GM12878 (cell line): ENCODE measurements at regions not wholly inside any gene's neighbourhood (a gene's known extent, or its start where the extent isn't known, plus 50 kb on each side); places are given as distances from the start of the nearest gene placed in this dataset.

Experiments
- BHLHE40 ChIP-seq, 2 experiments: fragments of 450-650 bp in 1 of 2; IDR thresholded peaks; 2 replicates each; pipeline ENCODE4 v1.6.1; 2011 to 2017; ENCODE audit warnings: low read depth in 2 of 2, borderline replicate concordance in 1 of 2, improper control_type of control experiment in 1 of 2, low read length in 1 of 2, mild to moderate bottlenecking in 1 of 2
- EGR1 ChIP-seq, 2 experiments: IDR thresholded peaks; 1 replicate in 1 of 2; 2 replicates in 1 of 2; pipeline ENCODE4 v1.6.1; 2011 to 2012; ENCODE audit warnings: low read depth in 2 of 2, low read length in 2 of 2, borderline replicate concordance in 1 of 2, mild to moderate bottlenecking in 1 of 2, moderate library complexity in 1 of 2
- EP300 ChIP-seq, 2 experiments: fragments of 150-350 bp in 1 of 2; IDR thresholded peaks; 2 replicates each; pipeline ENCODE4 v1.6.1; 2011 to 2012; ENCODE audit warnings: low read depth in 2 of 2, low read length in 2 of 2, borderline replicate concordance in 1 of 2, improper control_type of control experiment in 1 of 2, inconsistent platforms in 1 of 2; ENCODE audit not compliant: control insufficient read depth in 1 of 2
- IRF4 ChIP-seq: IDR thresholded peaks from 2 replicates; pipeline ENCODE4 v1.6.1; 2011; ENCODE audit warnings: low read depth, low read length
- KDM1A ChIP-seq: fragments of 200-600 bp; sonication (generic); IDR thresholded peaks from 2 replicates; pipeline ENCODE4 v1.6.1; 2016; ENCODE audit warnings: borderline replicate concordance
- MTA2 ChIP-seq: fragments of 450-650 bp; IDR thresholded peaks from 2 replicates; pipeline ENCODE4 v1.6.1; 2016; ENCODE audit warnings: low read depth, mild to moderate bottlenecking, moderate library complexity
- MXI1 ChIP-seq: fragments of 150-350 bp; IDR thresholded peaks from 2 replicates; pipeline ENCODE4 v1.6.1; 2011; ENCODE audit warnings: low read depth, mild to moderate bottlenecking, inconsistent platforms, low read length, improper control_type of control experiment
- RAD21 ChIP-seq: IDR thresholded peaks from 2 replicates; pipeline ENCODE4 v1.6.1; 2011; ENCODE audit warnings: mild to moderate bottlenecking, low read depth, low read length, moderate library complexity; ENCODE audit not compliant: insufficient read depth
- SPI1 ChIP-seq: IDR thresholded peaks from 2 replicates; pipeline ENCODE4 v1.6.1; 2011; ENCODE audit warnings: low read depth, mild to moderate bottlenecking, low read length, moderate library complexity, borderline replicate concordance; ENCODE audit not compliant: insufficient read depth
- TCF7 ChIP-seq: IDR thresholded peaks from 2 replicates; pipeline ENCODE4 v1.6.1; 2014; ENCODE audit warnings: antibody characterized with exemption, borderline replicate concordance
- YBX1 ChIP-seq: fragments of 450-650 bp; IDR thresholded peaks from 2 replicates; pipeline ENCODE4 v1.6.1; 2016; ENCODE audit warnings: antibody characterized with exemption
- TF ChIP-seq, protein P1 (sequence below): IDR thresholded peaks from 2 replicates; pipeline ENCODE4 v1.6.1; 2011; ENCODE audit warnings: low read depth, mild to moderate bottlenecking, low read length, moderate library complexity, borderline replicate concordance; ENCODE audit errors: extremely low read depth
- TF ChIP-seq, protein P2 (sequence below): IDR thresholded peaks from 2 replicates; pipeline ENCODE4 v1.6.1; 2012; ENCODE audit warnings: improper control_type of control experiment, low read depth, low read length; ENCODE audit not compliant: insufficient replicate concordance
- TF ChIP-seq, protein P3 (sequence below): fragments of 450-650 bp; IDR thresholded peaks from 2 replicates; pipeline ENCODE4 v1.6.1; 2016; ENCODE audit warnings: mild to moderate bottlenecking, moderate library complexity, borderline replicate concordance

DNA sequence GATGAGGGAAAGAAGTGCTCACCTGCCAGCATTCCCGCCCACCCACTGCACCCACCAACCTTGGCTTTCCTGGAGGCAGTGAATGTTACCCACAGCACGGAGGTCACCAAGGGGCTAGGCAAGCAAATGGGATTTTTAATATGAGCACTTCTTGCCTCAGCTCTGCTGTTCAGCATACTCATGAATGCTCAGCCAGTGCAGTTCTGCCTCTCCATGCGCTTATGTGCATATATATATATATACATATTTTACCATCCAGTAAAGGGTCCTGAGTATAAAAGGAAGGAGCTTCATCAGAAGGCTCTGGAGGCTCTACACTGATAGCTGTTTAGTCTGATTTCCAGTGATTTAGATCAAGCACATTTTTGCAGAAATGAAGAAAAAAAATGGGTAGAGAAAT is 366.9 kb downstream of the SIPA1L2 start:
- TF ChIP-seq, protein P1, sequence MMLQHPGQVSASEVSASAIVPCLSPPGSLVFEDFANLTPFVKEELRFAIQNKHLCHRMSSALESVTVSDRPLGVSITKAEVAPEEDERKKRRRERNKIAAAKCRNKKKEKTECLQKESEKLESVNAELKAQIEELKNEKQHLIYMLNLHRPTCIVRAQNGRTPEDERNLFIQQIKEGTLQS, result no peak
- TF ChIP-seq EGR1 (IDR thresholded peaks at IDR 0.05; ENCODE audit: borderline replicate concordance in 1 of 2, low read depth in 2 of 2, low read length in 2 of 2), result no peak
- TF ChIP-seq KDM1A, result no peak
- no peak for TF ChIP-seq IRF4
- TF ChIP-seq YBX1, result no peak
- TF ChIP-seq, protein P2, sequence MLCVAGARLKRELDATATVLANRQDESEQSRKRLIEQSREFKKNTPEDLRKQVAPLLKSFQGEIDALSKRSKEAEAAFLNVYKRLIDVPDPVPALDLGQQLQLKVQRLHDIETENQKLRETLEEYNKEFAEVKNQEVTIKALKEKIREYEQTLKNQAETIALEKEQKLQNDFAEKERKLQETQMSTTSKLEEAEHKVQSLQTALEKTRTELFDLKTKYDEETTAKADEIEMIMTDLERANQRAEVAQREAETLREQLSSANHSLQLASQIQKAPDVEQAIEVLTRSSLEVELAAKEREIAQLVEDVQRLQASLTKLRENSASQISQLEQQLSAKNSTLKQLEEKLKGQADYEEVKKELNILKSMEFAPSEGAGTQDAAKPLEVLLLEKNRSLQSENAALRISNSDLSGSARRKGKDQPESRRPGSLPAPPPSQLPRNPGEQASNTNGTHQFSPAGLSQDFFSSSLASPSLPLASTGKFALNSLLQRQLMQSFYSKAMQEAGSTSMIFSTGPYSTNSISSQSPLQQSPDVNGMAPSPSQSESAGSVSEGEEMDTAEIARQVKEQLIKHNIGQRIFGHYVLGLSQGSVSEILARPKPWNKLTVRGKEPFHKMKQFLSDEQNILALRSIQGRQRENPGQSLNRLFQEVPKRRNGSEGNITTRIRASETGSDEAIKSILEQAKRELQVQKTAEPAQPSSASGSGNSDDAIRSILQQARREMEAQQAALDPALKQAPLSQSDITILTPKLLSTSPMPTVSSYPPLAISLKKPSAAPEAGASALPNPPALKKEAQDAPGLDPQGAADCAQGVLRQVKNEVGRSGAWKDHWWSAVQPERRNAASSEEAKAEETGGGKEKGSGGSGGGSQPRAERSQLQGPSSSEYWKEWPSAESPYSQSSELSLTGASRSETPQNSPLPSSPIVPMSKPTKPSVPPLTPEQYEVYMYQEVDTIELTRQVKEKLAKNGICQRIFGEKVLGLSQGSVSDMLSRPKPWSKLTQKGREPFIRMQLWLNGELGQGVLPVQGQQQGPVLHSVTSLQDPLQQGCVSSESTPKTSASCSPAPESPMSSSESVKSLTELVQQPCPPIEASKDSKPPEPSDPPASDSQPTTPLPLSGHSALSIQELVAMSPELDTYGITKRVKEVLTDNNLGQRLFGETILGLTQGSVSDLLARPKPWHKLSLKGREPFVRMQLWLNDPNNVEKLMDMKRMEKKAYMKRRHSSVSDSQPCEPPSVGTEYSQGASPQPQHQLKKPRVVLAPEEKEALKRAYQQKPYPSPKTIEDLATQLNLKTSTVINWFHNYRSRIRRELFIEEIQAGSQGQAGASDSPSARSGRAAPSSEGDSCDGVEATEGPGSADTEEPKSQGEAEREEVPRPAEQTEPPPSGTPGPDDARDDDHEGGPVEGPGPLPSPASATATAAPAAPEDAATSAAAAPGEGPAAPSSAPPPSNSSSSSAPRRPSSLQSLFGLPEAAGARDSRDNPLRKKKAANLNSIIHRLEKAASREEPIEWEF, result no peak
- TF ChIP-seq, protein P3, sequence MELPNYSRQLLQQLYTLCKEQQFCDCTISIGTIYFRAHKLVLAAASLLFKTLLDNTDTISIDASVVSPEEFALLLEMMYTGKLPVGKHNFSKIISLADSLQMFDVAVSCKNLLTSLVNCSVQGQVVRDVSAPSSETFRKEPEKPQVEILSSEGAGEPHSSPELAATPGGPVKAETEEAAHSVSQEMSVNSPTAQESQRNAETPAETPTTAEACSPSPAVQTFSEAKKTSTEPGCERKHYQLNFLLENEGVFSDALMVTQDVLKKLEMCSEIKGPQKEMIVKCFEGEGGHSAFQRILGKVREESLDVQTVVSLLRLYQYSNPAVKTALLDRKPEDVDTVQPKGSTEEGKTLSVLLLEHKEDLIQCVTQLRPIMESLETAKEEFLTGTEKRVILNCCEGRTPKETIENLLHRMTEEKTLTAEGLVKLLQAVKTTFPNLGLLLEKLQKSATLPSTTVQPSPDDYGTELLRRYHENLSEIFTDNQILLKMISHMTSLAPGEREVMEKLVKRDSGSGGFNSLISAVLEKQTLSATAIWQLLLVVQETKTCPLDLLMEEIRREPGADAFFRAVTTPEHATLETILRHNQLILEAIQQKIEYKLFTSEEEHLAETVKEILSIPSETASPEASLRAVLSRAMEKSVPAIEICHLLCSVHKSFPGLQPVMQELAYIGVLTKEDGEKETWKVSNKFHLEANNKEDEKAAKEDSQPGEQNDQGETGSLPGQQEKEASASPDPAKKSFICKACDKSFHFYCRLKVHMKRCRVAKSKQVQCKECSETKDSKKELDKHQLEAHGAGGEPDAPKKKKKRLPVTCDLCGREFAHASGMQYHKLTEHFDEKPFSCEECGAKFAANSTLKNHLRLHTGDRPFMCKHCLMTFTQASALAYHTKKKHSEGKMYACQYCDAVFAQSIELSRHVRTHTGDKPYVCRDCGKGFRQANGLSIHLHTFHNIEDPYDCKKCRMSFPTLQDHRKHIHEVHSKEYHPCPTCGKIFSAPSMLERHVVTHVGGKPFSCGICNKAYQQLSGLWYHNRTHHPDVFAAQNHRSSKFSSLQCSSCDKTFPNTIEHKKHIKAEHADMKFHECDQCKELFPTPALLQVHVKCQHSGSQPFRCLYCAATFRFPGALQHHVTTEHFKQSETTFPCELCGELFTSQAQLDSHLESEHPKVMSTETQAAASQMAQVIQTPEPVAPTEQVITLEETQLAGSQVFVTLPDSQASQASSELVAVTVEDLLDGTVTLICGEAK, result no peak
- no peak for TF ChIP-seq TCF7
- TF ChIP-seq MXI1, result no peak
- TF ChIP-seq EP300 (IDR thresholded peaks at IDR 0.05; ENCODE audit: borderline replicate concordance in 1 of 2, control insufficient read depth in 1 of 2, low read depth in 2 of 2, low read length in 2 of 2), result no peak
- TF ChIP-seq RAD21, result no peak
- no peak for TF ChIP-seq MTA2
- TF ChIP-seq SPI1, result no peak
- no peak for TF ChIP-seq BHLHE40 (IDR thresholded peaks at IDR 0.05; ENCODE audit: borderline replicate concordance in 1 of 2, low read depth in 2 of 2, low read length in 1 of 2)
